MM.1S (cell line): ENCODE measurements at regions not wholly inside any gene's neighbourhood (a gene's known extent, or its start where the extent isn't known, plus 50 kb on each side); places are given as distances from the start of the nearest gene placed in this dataset.

Experiments
- DNase-seq: peaks from one replicate; pipeline ENCODE4 v3.0.0-alpha.2; 2015
- H2AFZ ChIP-seq: fragments of 300-600 bp; sonication (generic); 2 replicates; pipeline ENCODE4 v1.6.0; 2016; ENCODE audit warnings: antibody characterized with exemption, low read length
- H3F3A ChIP-seq: fragments of 300-600 bp; sonication (generic); 2 replicates; pipeline ENCODE4 v1.6.1; 2016; ENCODE audit warnings: mild to moderate bottlenecking, antibody characterized with exemption, low read length, moderate library complexity, mixed read lengths; ENCODE audit not compliant: insufficient read depth
- H3K27ac ChIP-seq: fragments of 300-600 bp; sonication (generic); 2 replicates; pipeline ENCODE4 v1.5.1; 2016; ENCODE audit warnings: mild to moderate bottlenecking, low read length
- H3K27me3 ChIP-seq: fragments of 300-600 bp; sonication (generic); replicated peaks from 2 replicates; pipeline ENCODE4 v1.6.0; 2016; ENCODE audit warnings: low read length; ENCODE audit not compliant: insufficient read depth
- H3K36me3 ChIP-seq: fragments of 300-600 bp; sonication (generic); replicated peaks from 2 replicates; pipeline ENCODE4 v1.6.1; 2016; ENCODE audit warnings: mild to moderate bottlenecking, low read length, mixed read lengths; ENCODE audit not compliant: insufficient read depth
- H3K4me1 ChIP-seq: fragments of 300-600 bp; sonication (generic); 2 replicates; pipeline ENCODE4 v1.6.1; 2016; ENCODE audit warnings: low read length, mixed read lengths
- H3K4me2 ChIP-seq: fragments of 300-600 bp; sonication (generic); 2 replicates; pipeline ENCODE4 v1.6.0; 2016; ENCODE audit warnings: low read depth, low read length
- H3K4me3 ChIP-seq: fragments of 300-600 bp; sonication (generic); 2 replicates; pipeline ENCODE4 v1.5.1; 2016; ENCODE audit warnings: low read length, mixed read lengths
- H3K79me2 ChIP-seq: fragments of 300-600 bp; sonication (generic); 2 replicates; pipeline ENCODE4 v1.6.1; 2016; ENCODE audit warnings: mixed run types, low read length, mixed read lengths
- H3K9ac ChIP-seq: fragments of 300-600 bp; sonication (generic); 2 replicates; pipeline ENCODE4 v1.6.1; 2016; ENCODE audit warnings: low read length, mixed read lengths
- H3K9me2 ChIP-seq: fragments of 300-600 bp; sonication (generic); replicated peaks from 2 replicates; pipeline ENCODE4 v1.6.1; 2016; ENCODE audit warnings: mild to moderate bottlenecking, low read length, mixed read lengths; ENCODE audit not compliant: insufficient read depth
- H3K9me3 ChIP-seq: fragments of 300-600 bp; sonication (generic); replicated peaks from 2 replicates; pipeline ENCODE4 v1.6.1; 2016; ENCODE audit warnings: mild to moderate bottlenecking, low read length, mixed read lengths; ENCODE audit not compliant: insufficient read depth
- H4K20me1 ChIP-seq: fragments of 300-600 bp; sonication (generic); 2 replicates; pipeline ENCODE4 v1.6.1; 2016; ENCODE audit warnings: mild to moderate bottlenecking, low read length, moderate library complexity, mixed read lengths; ENCODE audit not compliant: insufficient read depth
- EZH2 ChIP-seq: fragments of 300-600 bp; sonication (generic); optimal IDR thresholded peaks from 2 replicates; pipeline ENCODE3; 2017; ENCODE audit warnings: low read depth, mild to moderate bottlenecking, antibody characterized with exemption, low read length, mixed read lengths
- EZH2phosphoT487 ChIP-seq: fragments of 300-600 bp; sonication (generic); IDR thresholded peaks from 2 replicates; pipeline ENCODE4 v1.6.1; 2018; ENCODE audit warnings: antibody characterized with exemption, low read length
- TF ChIP-seq, protein P1 (sequence below): fragments of 300-600 bp; sonication (generic); IDR thresholded peaks from 2 replicates; pipeline ENCODE4 v1.5.1; 2016; ENCODE audit warnings: antibody characterized with exemption, low read length, mixed read lengths

DNA sequence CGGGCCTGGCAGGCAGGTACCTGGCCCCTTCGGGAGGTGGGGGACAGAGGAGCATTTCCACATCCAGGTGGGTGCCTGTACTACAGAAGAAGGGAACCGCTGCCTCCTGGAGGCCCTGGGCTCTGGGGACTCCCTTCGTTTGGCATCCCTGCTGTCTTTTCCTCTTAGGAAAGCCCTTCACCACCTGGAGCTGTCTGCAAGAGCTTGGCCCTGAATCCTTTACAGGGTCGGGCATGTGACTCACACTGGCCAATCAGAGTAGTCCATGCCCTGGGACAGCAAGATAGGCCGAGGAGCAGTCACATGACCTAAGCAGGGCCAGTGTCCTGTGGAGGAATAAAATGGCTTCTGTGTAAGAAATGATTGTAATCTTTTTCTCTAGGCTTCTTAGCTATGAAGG is 224.9 kb downstream of the ANKRD60 start:
- Histone ChIP-seq H3K4me1 (no peaks in the 10 kb centered on the region), H3K79me2 (no peaks in the 10 kb centered on the region), H3K27ac (no peak overlapping the region), H3K9ac (no peak overlapping the region), H3K27me3 (peaks cover 94% of the 10 kb centered on the region), H3K9me2 (no peaks in the 10 kb centered on the region), H2AFZ (no peak overlapping the region), H3K4me3 (no peak overlapping the region), H3K9me3 (no peaks in the 10 kb centered on the region), H4K20me1 (no peaks in the 10 kb centered on the region), H3K4me2 (no peak overlapping the region), H3F3A (no peaks in the 10 kb centered on the region), H3K36me3 (no peaks in the 10 kb centered on the region)
- DNase-seq: no peak
- no peak for TF ChIP-seq EZH2phosphoT487
- TF ChIP-seq, protein P1, sequence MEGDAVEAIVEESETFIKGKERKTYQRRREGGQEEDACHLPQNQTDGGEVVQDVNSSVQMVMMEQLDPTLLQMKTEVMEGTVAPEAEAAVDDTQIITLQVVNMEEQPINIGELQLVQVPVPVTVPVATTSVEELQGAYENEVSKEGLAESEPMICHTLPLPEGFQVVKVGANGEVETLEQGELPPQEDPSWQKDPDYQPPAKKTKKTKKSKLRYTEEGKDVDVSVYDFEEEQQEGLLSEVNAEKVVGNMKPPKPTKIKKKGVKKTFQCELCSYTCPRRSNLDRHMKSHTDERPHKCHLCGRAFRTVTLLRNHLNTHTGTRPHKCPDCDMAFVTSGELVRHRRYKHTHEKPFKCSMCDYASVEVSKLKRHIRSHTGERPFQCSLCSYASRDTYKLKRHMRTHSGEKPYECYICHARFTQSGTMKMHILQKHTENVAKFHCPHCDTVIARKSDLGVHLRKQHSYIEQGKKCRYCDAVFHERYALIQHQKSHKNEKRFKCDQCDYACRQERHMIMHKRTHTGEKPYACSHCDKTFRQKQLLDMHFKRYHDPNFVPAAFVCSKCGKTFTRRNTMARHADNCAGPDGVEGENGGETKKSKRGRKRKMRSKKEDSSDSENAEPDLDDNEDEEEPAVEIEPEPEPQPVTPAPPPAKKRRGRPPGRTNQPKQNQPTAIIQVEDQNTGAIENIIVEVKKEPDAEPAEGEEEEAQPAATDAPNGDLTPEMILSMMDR: no peak
- no peak for TF ChIP-seq EZH2

DNA sequence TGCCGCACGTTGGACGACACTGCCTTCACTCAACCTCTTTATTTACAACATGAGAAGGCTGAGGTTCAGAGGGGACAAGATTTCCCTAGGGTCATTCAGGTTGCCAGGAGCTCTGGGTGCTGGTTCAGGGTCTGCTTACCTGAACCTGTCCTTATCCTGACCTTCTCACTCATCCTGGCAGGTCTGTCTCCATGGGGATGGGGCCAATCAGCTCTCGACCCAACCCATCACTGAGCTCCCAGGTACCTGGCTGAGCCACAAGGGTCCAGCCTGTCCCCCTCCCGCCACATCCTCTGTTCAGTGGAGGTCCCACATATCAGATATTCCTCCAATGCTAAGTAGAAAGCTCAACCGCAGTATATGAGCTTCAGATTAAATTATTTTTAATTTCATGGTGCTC is 225.6 kb downstream of the ANKRD60 start:
- Histone ChIP-seq H3F3A (no peaks in the 10 kb centered on the region), H3K27me3 (peaks cover 93% of the 10 kb centered on the region), H3K4me2 (no peak overlapping the region), H3K9me2 (no peaks in the 10 kb centered on the region), H4K20me1 (no peaks in the 10 kb centered on the region), H3K9ac (no peak overlapping the region), H3K27ac (no peak overlapping the region), H2AFZ (no peak overlapping the region), H3K9me3 (no peaks in the 10 kb centered on the region), H3K4me1 (no peaks in the 10 kb centered on the region), H3K79me2 (no peaks in the 10 kb centered on the region), H3K36me3 (no peaks in the 10 kb centered on the region), H3K4me3 (no peak overlapping the region)
- no peak for DNase-seq
- TF ChIP-seq EZH2 (no peak), EZH2phosphoT487 (no peak)
- TF ChIP-seq, protein P1: no peak

DNA sequence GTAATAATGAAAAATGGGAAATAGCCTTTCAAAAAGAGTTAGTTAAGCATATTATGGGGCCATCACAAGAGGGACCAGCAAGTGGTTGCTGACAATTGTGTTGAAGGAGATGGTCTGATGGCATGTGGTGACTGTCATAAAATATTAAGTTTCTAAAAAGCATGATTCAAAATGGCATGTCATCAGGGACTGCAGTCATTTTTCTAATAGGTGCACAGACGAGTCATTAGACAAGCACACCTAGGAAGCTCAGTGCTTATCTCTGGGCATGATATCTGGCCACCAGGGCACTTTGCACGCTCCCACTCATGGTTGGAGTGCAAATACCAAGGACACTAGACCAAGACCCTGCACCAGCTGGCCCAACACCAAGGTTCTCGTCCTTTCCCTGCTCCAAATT is 226.5 kb downstream of the ANKRD60 start:
- no peaks in the 10 kb centered on the region for H3F3A ChIP-seq
- no peak overlapping the region for H3K4me3 ChIP-seq
- no peak for DNase-seq
- no peaks in the 10 kb centered on the region for H3K36me3 ChIP-seq
- peaks cover 92% of the 10 kb centered on the region for H3K27me3 ChIP-seq
- no peaks in the 10 kb centered on the region for H3K9me3 ChIP-seq
- H3K4me1 ChIP-seq: no peaks in the 10 kb centered on the region
- no peaks in the 10 kb centered on the region for H3K9me2 ChIP-seq
- no peak overlapping the region for H3K4me2 ChIP-seq
- no peaks in the 10 kb centered on the region for H4K20me1 ChIP-seq
- TF ChIP-seq, protein P1: no peak
- no peak for TF ChIP-seq EZH2phosphoT487
- no peak for TF ChIP-seq EZH2
- H3K27ac ChIP-seq: no peak overlapping the region
- no peak overlapping the region for H2AFZ ChIP-seq
- H3K79me2 ChIP-seq: no peaks in the 10 kb centered on the region
- H3K9ac ChIP-seq: no peak overlapping the region
